ENCODE measurements at regions not wholly inside any gene's neighbourhood (a gene's known extent, or its start where the extent isn't known, plus 50 kb on each side); places are given as distances from the start of the nearest gene placed in this dataset.

DNA sequence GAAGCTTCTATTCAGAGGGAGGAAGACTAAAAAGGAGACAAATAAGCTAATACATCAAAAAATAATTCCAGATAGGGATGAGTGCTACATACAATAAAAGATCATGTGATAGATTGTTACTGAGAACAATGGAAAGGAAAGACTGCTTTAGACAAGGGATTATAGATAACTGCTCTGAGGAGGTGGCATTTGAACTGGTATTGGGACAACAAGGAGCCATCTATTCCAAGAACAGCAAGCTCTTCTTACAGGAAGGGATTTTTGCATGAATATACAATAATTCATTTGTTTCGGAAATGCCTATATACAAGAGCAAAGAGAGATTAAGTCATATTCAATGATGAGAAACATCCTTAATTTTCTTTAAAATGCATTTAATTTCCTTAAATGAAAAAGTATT, 540.5 kb upstream of the KLF12 start:
- TF ChIP-seq CTCF (IDR thresholded peaks at IDR 0.05; ENCODE audit: low read depth, low read length): no peak
- DNase-seq (ENCODE audit: extremely low read depth, low read depth): no peak

- DNase-seq (ENCODE audit: extremely low read depth, low read depth): no peak
- no peak for TF ChIP-seq CTCF (IDR thresholded peaks at IDR 0.05; ENCODE audit: low read depth, low read length)
Measured at GRCh38 chr13:74669149-74669548, 534.9 kb upstream of the KLF12 start.

GRCh38 chr13:74667656-74668203, 533.5 kb upstream of the KLF12 start:
- DNase-seq (ENCODE audit: extremely low read depth, low read depth): no peak
- no peak for TF ChIP-seq CTCF (IDR thresholded peaks at IDR 0.05; ENCODE audit: low read depth, low read length)

DNA sequence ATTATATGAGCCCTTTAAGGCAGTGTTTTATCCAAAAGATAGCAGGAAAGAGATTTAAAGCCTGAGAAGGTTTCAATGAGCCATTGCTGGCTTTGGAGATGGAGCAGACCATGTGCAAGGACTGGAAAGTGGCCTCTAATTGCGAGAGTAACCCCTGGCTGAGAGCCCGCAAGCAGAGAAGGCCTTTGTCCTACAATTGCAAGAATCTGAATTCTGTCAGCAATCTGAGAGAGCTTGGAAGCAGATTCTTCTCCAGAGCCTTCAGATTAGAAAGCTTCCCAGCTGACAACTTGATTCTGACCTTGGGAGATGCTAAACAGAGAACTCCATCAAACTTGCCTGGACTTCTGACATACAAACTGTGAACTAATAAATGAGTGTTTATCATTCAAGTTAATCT, 528.7 kb upstream of the KLF12 start:
- DNase-seq (ENCODE audit: extremely low read depth, low read depth): no peak
- TF ChIP-seq CTCF (IDR thresholded peaks at IDR 0.05; ENCODE audit: low read depth, low read length): no peak

DNA sequence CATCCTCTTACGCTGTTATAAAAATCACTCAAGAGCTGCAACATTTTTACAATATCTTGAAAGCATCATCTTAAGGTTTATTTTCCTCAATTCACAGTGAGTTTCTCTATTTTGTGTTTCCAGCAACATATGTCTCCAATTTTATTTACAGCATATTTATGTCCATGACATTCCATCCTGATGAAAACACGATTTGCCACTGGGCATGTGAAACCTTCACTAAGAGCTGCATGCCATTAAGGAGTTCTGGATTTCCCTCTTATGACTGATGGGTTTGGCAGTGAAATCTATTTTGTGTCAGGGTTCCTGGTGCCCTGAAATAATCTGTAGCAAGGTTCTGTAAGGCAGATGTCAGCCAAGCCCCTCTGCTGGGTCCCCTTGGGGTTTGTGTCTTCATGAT, 527.6 kb upstream of the KLF12 start:
- no peak for TF ChIP-seq CTCF (IDR thresholded peaks at IDR 0.05; ENCODE audit: low read depth, low read length)
- no peak for DNase-seq (ENCODE audit: extremely low read depth, low read depth)

DNA sequence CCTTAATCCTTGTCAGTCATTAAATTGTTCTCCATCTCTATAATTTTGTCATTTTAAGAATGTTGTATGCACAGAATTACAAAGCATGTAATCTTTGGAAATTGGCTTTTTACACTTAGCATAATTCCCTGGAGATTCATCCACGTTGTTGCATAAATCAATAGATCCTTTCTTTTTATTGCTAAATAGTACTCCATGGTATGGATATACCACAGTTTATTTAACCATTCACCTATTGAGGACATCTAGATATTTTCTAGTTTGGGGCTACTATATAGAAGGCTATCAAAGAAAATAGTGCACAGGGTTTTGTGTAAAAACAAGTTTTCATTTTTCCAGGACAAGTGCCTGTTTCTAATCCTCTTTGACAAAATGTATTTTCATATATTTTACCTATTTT, 523.6 kb upstream of the KLF12 start:
- no peak for DNase-seq (ENCODE audit: extremely low read depth, low read depth)
- TF ChIP-seq CTCF (IDR thresholded peaks at IDR 0.05; ENCODE audit: low read depth, low read length): no peak

DNA sequence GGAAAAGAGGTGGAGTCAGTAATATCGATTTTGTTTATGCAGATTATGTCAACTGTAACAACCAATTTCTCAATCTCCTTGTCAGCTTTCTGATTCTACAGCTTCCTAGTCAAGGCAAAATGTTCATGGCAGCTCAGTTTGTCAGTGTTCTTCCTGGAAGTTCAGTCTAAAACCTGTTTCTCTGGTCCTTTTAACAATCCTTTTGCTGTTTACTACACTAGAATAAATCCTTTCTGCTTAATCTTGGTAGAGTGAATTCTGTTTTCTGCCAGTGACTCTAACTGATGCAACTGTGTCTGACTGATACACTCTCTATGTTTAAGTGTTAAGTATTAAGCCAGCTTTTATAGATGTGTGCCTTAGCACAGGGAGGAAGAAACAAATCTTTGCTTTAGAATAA, 516.9 kb upstream of the KLF12 start:
- TF ChIP-seq CTCF (IDR thresholded peaks at IDR 0.05; ENCODE audit: low read depth, low read length): no peak
- no peak for DNase-seq (ENCODE audit: extremely low read depth, low read depth)

Data from AG09319 (cell line).